ENCODE measurements at regions not wholly inside any gene's neighbourhood (a gene's known extent, or its start where the extent isn't known, plus 50 kb on each side); places are given as distances from the start of the nearest gene placed in this dataset.

DNA sequence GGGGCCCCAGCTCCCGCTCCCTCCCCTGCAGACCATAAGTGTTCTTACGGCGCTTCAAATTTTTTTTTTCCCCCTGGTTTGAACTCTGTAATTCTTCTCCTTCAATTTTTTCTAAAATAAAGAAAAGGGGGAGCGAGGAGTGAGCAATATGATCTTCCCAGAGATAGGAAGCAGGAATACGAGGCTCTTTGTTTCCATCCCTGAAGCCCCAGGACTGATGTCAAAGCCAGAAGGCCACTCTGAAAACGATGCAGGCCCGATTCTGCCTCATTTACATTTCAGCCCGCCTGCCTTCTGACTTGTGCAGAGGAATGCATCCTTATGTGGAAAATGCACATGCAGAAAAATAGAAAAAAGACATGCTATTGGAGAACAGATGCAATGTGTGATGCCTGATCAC, 401.5 kb upstream of the MKI67 start:
- Mint-ChIP-seq H3K27me3 (ENCODE audit: low read depth) (peaks cover 13% of the 10 kb centered on the region), H3K36me3 (ENCODE audit: insufficient read depth) (no peaks in the 10 kb centered on the region), H3K4me3 (no peak overlapping the region), H3K4me1 (ENCODE audit: low read depth) (no peaks in the 10 kb centered on the region), H3K9me3 (no peaks in the 10 kb centered on the region)
- DNase-seq (no peak), ATAC-seq (no peak)

DNA sequence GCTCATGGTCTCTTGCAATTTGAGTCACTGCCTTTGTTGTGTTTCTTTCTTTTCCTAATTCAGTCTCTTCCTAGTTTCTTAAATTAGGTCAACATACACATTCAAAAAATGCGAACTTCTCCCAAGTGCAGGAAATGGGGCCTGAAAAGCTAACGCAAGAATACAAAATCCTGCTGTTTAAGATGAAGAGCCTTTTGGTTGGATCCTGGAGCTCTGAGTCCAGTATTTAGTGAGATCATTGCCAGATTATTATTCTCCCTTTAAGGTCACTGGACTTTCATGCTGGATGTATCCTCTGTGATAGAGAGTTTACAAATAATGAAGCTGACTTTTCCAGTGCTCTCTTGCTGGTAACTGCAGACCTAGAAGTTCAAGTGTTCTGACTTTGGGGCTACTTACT, 401.9 kb upstream of the MKI67 start:
- peaks cover 15% of the 10 kb centered on the region for H3K27me3 Mint-ChIP-seq (ENCODE audit: low read depth)
- no peaks in the 10 kb centered on the region for H3K36me3 Mint-ChIP-seq (ENCODE audit: insufficient read depth)
- ATAC-seq: no peak
- no peaks in the 10 kb centered on the region for H3K4me1 Mint-ChIP-seq (ENCODE audit: low read depth)
- DNase-seq: no peak
- no peaks in the 10 kb centered on the region for H3K9me3 Mint-ChIP-seq
- no peak overlapping the region for H3K4me3 Mint-ChIP-seq

DNA sequence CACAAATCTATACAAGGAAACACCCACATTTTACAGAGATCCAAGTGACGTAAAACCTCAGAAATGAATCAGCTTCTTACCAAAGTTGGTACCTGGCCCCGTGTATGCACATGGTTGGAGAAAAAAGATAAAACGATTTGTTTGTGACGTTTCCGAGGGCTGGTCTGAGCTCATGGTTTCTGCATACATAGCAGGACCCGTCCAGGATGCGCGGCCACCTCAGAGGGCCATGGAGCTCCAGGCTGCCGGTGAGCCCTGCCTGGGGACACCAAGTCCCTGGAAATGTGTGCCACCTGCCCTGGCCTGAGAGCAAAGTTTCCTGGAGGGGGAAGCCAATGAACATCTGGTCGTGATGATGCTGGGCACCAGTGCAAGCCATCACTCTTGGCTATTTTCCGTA, 402.6 kb upstream of the MKI67 start:
- H3K4me3 Mint-ChIP-seq: no peak overlapping the region
- H3K9me3 Mint-ChIP-seq: no peaks in the 10 kb centered on the region
- no peaks in the 10 kb centered on the region for H3K36me3 Mint-ChIP-seq (ENCODE audit: insufficient read depth)
- ATAC-seq (no peak), DNase-seq (no peak)
- peaks cover 15% of the 10 kb centered on the region for H3K27me3 Mint-ChIP-seq (ENCODE audit: low read depth)
- H3K4me1 Mint-ChIP-seq (ENCODE audit: low read depth): no peaks in the 10 kb centered on the region

DNA sequence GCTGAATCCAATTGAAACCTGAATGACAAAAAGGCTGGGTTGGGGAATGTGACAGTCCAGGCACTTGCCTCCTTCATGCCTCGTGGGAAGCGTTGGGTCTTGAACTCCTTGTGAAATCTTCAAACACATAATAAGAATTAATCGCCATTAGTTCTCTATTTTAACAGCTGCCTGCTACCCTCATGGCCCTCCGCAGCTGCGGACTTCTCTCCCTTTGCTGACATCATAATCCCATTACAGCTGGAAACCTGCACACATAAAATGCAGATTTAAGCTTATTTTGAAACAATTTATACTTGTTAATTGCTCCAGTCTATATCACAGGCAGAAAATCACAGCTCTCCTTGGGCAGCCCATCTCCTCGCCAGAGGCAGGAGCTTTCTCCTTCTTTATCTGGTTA, 403.0 kb upstream of the MKI67 start:
- DNase-seq: no peak
- Mint-ChIP-seq H3K27me3 (ENCODE audit: low read depth) (peaks cover 15% of the 10 kb centered on the region), H3K4me1 (ENCODE audit: low read depth) (no peaks in the 10 kb centered on the region), H3K36me3 (ENCODE audit: insufficient read depth) (no peaks in the 10 kb centered on the region), H3K4me3 (no peak overlapping the region), H3K9me3 (no peaks in the 10 kb centered on the region)
- no peak for ATAC-seq

DNA sequence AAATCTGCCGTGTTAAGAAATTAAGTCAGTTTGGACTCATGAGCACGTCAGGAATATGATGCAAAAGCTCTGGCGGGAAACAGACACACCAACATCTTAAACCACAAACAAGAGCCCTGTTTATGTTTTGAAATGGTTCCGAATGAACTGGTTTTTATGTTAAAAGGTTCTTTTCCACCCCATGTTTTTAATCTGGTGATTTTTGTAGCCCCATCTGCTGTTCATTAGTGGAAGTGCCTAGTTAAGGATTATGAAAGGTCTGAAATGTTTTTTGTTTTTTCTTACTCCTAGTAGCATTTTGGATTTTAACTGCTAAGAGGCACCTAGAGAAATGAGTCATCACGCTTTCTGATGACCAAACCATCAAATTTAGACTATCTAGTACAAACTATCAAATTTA, 404.1 kb upstream of the MKI67 start:
- Mint-ChIP-seq H3K36me3 (ENCODE audit: insufficient read depth) (no peaks in the 10 kb centered on the region), H3K4me1 (ENCODE audit: low read depth) (no peaks in the 10 kb centered on the region), H3K9me3 (no peaks in the 10 kb centered on the region), H3K27me3 (ENCODE audit: low read depth) (peaks cover 12% of the 10 kb centered on the region), H3K4me3 (no peak overlapping the region)
- ATAC-seq (no peak), DNase-seq (no peak)

DNA sequence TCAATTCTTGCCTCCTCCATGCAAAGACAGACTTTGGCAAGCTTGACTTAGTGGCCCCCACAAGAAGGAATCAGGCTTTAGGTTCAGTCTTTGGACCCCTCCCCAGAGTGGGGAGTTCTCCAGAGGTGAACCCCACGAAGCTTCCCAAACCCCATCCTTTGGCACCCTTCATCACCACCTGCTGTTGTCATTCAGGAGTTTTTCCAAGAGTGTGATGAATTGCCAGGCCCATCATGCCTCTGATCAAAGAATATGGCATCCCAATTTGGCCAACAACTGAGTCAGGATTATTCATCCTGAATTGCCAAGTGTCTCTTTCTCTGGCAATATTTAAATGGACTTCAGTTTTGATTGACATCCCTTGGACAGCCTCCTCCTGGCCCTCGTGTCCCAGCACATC, 404.7 kb upstream of the MKI67 start:
- Mint-ChIP-seq H3K27me3 (ENCODE audit: low read depth) (peaks cover 12% of the 10 kb centered on the region), H3K4me3 (no peak overlapping the region), H3K36me3 (ENCODE audit: insufficient read depth) (no peaks in the 10 kb centered on the region), H3K9me3 (no peaks in the 10 kb centered on the region), H3K4me1 (ENCODE audit: low read depth) (no peaks in the 10 kb centered on the region)
- no peak for DNase-seq
- no peak for ATAC-seq

DNA sequence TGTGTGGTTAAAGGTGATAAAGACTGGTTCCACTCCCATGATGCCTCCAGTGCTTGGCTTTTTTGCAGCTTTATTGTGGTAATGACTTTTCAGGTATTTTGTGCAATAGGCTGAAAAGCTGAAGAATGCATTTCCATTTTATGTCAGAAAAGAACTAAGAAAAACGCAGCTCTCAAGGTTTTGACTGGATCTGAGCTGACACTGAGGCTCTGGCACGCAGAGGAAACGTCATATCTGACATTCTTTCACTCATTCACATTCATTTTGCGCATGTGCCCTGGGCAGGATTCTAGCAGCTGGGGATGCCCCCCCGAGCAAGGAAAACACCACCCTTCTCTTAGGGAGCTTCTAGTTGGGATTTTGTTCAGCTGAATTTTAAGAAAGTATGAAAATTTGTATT, 408.5 kb upstream of the MKI67 start:
- DNase-seq (no peak), ATAC-seq (no peak)
- Mint-ChIP-seq H3K36me3 (ENCODE audit: insufficient read depth) (no peaks in the 10 kb centered on the region), H3K4me1 (ENCODE audit: low read depth) (no peaks in the 10 kb centered on the region), H3K27me3 (ENCODE audit: low read depth) (peaks cover 26% of the 10 kb centered on the region), H3K9me3 (no peaks in the 10 kb centered on the region), H3K4me3 (no peak overlapping the region)

DNA sequence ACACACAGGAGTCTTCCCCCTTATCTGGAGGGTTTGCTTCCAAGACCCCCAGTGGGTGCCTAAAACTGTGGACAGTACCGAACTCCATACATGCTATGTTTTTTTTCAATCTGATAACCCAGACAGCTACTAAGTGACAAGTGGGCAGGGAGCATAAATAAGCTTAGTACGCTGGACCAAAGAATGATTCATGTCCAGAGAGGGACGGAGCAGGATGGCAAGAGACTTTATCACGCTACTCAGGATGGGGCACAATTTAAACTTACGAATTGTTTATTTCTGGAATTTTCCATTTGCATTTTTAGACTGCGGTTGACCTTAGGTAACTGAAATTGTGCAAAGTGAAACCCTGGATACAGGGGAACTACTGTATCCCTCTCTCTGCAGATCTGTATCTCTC, 410.0 kb upstream of the MKI67 start:
- ATAC-seq (no peak), DNase-seq (no peak)
- peaks cover 34% of the 10 kb centered on the region for H3K27me3 Mint-ChIP-seq (ENCODE audit: low read depth)
- H3K4me1 Mint-ChIP-seq (ENCODE audit: low read depth): no peaks in the 10 kb centered on the region
- no peaks in the 10 kb centered on the region for H3K9me3 Mint-ChIP-seq
- no peak overlapping the region for H3K4me3 Mint-ChIP-seq
- H3K36me3 Mint-ChIP-seq (ENCODE audit: insufficient read depth): no peaks in the 10 kb centered on the region

DNA sequence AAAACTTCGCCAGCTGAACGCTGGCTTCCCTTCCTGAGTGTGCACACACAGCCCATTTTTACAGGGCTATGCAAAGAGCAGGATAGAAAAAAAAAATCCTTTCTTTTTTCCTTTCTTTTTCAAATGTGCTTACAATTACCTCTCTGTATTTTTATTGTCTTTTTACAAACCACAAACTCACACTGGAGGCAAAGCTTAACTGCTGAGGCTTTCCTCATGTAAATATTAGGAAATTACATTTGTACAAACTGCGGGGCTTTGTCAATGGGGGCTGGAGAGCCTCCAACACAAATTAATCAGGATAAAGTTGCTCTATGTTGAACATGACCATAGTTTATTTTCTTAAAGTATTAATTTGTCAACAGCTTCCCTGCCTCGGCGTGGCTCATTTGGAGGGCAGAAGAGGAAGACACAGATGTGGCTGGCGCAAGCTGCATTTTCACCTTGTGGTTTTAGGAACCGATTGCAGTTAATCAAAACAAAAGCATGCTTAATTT, 411.7 kb upstream of the MKI67 start:
- no peak for DNase-seq
- Mint-ChIP-seq H3K4me1 (ENCODE audit: low read depth) (no peaks in the 10 kb centered on the region), H3K9me3 (no peaks in the 10 kb centered on the region), H3K4me3 (no peak overlapping the region), H3K27me3 (ENCODE audit: low read depth) (peaks cover 33% of the 10 kb centered on the region), H3K36me3 (ENCODE audit: insufficient read depth) (no peaks in the 10 kb centered on the region)
- ATAC-seq: no peak

DNA sequence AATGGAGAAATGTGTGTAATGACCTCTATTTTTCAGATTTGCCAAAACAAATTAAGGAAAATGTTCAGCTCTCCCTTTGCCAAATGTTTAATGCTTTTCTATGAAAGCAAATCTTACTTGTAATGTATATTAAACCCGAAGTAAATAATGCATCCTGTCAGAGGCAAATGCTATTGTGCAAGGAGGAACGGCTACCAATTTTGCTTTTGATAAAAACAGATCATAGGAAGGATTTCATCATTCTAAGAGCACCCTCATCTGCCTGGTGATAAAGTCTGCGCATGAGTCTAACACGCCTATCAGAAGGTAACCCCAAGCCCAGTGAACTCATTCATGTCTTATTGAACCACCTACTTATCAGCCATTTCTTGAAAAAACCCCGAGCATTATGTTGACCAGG, 412.4 kb upstream of the MKI67 start:
- ATAC-seq (no peak), DNase-seq (no peak)
- Mint-ChIP-seq H3K4me3 (no peak overlapping the region), H3K27me3 (ENCODE audit: low read depth) (peaks cover 31% of the 10 kb centered on the region), H3K36me3 (ENCODE audit: insufficient read depth) (no peaks in the 10 kb centered on the region), H3K9me3 (no peaks in the 10 kb centered on the region), H3K4me1 (ENCODE audit: low read depth) (no peaks in the 10 kb centered on the region)

DNA sequence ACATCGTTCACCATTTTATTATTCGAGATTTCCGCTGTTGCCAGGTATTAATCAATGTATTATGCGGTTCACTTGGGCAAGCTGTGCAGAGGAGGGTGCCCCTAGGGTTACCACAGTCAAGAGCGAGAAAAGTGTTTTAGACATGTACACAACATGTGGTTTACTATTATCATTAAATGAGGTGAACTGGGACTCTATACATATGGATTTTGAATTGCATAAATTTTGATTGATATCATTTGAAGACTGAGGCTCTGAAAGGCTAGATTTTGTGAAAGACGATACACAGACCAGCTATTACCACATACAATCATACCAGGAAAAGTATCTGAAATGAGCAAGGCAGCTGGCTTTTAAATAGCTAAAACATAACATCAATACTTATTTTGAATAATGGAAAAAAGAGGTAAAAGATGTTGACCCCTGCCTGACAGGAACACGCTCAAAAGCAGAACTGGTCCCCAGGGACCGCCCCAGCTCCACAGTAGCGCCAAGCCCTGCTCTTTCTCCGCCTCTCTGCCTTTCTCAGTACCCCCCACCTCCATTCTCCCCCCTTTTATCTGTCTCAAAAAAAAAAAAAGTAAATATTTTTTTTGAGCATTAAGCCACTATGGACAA, 413.4 kb upstream of the MKI67 start:
- H3K4me3 Mint-ChIP-seq: no peak overlapping the region
- no peaks in the 10 kb centered on the region for H3K9me3 Mint-ChIP-seq
- no peak for ATAC-seq
- H3K27me3 Mint-ChIP-seq (ENCODE audit: low read depth): peaks cover 31% of the 10 kb centered on the region
- no peak for DNase-seq
- H3K4me1 Mint-ChIP-seq (ENCODE audit: low read depth): no peaks in the 10 kb centered on the region
- no peaks in the 10 kb centered on the region for H3K36me3 Mint-ChIP-seq (ENCODE audit: insufficient read depth)

DNA sequence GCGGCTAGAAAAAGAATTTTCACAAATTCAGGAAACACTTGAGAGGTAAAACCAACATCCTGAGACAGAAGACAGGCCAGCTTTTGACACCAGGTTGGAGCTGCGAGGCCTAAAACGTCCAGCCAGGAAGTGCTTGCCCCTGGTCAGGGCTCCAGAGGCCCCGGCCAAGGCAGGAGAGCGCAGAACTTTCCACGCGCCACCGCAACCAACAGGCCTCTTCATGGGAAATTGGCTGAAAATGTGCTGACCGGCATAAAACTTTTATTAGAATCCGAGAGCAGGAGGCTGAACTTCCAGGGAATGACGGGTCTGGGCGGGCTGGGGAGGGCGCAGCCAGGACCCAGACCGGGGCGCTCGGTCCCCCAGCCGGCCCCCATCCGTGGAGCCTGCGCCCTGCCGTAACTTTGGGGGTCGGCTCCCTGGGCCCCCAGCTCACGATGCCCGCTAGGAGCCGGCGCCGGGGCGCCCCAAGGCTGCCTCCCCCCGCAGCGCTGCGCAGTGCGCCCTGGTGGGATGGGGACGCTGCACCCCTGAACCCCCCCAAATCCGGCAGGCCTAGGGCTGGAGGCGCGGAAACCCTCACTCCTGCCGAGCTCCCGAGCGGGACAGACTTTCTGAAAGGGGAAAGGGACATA, 414.0 kb upstream of the MKI67 start:
- no peaks in the 10 kb centered on the region for H3K4me1 Mint-ChIP-seq (ENCODE audit: low read depth)
- no peaks in the 10 kb centered on the region for H3K9me3 Mint-ChIP-seq
- ATAC-seq: no peak
- H3K4me3 Mint-ChIP-seq: no peak overlapping the region
- H3K36me3 Mint-ChIP-seq (ENCODE audit: insufficient read depth): no peaks in the 10 kb centered on the region
- DNase-seq: no peak
- H3K27me3 Mint-ChIP-seq (ENCODE audit: low read depth): peaks cover 31% of the 10 kb centered on the region

DNA sequence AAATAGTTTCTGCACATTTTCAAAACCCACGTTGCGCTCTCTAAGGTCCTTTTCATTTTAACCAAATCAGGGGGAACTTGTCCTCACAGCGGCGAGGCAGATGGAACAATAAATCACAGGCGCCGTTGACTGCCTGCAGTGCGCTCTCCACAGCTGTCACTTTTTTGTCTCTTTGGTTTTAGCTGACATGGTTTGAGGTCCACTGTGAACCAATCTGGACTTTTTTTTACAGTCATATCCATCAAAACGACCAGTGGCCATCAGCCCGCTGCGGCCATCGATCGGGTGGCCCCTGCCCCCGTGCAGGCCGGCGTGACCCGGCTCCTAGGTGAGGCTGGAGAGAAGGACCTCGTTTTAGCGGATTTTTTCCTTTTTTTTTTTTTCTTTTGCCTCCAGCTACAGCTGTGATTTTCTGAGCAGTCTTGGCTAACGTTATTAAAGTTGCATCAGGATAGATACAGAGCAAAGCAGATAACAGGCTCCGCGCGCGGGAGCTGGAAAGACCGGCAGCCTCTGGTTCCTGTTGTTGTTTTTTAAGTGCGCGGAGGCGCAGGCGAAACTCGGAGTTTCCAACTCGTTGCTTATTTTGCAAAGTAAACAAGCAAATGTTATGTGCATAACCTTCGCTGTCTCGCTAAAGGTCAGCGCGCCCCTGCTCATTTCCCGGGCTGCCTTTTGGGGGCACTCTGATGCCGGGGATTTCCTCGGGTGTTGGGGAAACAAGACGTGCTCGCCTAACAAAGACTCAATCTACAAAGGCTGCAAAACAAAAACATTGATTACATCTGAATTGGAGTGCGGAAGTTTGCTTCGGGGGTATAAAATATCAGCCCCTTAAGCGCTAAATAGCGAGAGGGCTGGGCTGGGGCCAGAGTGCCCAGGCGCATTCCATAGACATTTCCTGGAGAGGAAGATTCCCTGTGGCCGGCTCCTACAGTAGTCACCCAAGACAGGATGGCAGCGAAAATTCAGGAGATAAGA, 414.8 kb upstream of the MKI67 start:
- Mint-ChIP-seq H3K27me3 (ENCODE audit: low read depth) (peaks cover 31% of the 10 kb centered on the region), H3K36me3 (ENCODE audit: insufficient read depth) (no peaks in the 10 kb centered on the region), H3K9me3 (no peaks in the 10 kb centered on the region), H3K4me1 (ENCODE audit: low read depth) (no peaks in the 10 kb centered on the region), H3K4me3 (no peak overlapping the region)
- DNase-seq (no peak), ATAC-seq (no peak)

DNA sequence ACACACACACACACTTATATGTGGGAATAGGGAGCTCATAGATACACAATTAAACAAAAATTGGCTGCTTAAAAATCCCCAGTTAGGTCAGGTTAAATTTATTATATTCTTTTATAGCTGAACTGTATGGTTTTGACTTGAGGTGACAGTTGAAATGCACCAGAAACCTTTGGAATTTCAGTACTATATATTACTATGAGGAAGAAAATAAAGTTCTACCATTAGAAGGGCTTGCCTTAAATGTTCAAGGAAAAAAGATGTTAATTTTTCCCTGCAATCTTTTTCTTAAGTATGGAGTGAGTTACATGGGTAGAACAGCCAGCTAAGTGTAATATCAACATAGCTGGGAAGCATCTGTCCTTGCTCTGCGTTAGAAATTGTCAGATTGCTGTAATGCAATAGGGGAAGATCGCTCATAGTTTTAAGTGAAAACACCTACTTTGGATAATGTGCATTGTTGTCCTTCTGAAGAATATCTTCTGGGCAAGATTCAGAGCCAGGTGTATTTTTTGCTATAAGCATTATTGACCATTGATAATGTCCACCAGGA, 415.8 kb upstream of the MKI67 start:
- DNase-seq: no peak
- Mint-ChIP-seq H3K4me1 (ENCODE audit: low read depth) (no peaks in the 10 kb centered on the region), H3K9me3 (no peaks in the 10 kb centered on the region), H3K27me3 (ENCODE audit: low read depth) (peaks cover 31% of the 10 kb centered on the region), H3K36me3 (ENCODE audit: insufficient read depth) (no peaks in the 10 kb centered on the region), H3K4me3 (no peak overlapping the region)
- no peak for ATAC-seq
